H1 (cell line): ENCODE measurements at regions not wholly inside any gene's neighbourhood (a gene's known extent, or its start where the extent isn't known, plus 50 kb on each side); places are given as distances from the start of the nearest gene placed in this dataset.

ENCODE experiments used
- CTCF ChIA-PET: fragments of 300-600 bp; sonication (Branson Sonifier 250); formaldehyde crosslinking; loops from one replicate; lab custom pipeline; 2021; ENCODE audit not compliant: partially characterized antibody; lab: Charles Lee
- POLR2A ChIA-PET: fragments of 300-600 bp; sonication (Branson Sonifier 250); formaldehyde crosslinking; loops from one replicate; lab custom pipeline; 2021; ENCODE audit warnings: inconsistent platforms; ENCODE audit not compliant: partially characterized antibody; lab: Charles Lee
- DNase-seq, 2 experiments: peaks; one replicate each; pipeline versions ENCODE4 v3.0.0 to v3.0.0-alpha.2; 2010 to 2022; ENCODE audit warnings: low spot score in 2 of 2, low read depth in 1 of 2, mixed read lengths in 1 of 2
- FAIRE-seq: peaks from 2 replicates; lab custom pipeline; 2011; peaks lifted over from hg19 to GRCh38; lab: Jason Lieb, UNC
- H2AFZ ChIP-seq: 2 replicates; pipeline ENCODE4 v1.8.1; 2012; ENCODE audit warnings: low read length, inconsistent platforms
- H2AK5ac ChIP-seq: 2 replicates; pipeline ENCODE4 v1.6.1; 2013; ENCODE audit warnings: low read depth, low read length
- H2BK120ac ChIP-seq: replicated peaks from 2 replicates; pipeline ENCODE3; 2013; ENCODE audit warnings: low read depth, low read length, inconsistent platforms
- H2BK12ac ChIP-seq: 2 replicates; pipeline ENCODE4 v1.6.1; 2013; ENCODE audit warnings: low read depth, low read length
- H2BK15ac ChIP-seq: 2 replicates; pipeline ENCODE4 v1.6.1; 2013; ENCODE audit warnings: low read length
- H2BK20ac ChIP-seq: 2 replicates; pipeline ENCODE4 v1.6.1; 2013; ENCODE audit warnings: low read length
- H2BK5ac ChIP-seq: 2 replicates; pipeline ENCODE4 v1.6.1; 2013; ENCODE audit warnings: low read depth, low read length
- H3K14ac ChIP-seq: 2 replicates; pipeline ENCODE4 v1.6.1; 2013; ENCODE audit warnings: inconsistent platforms; ENCODE audit not compliant: insufficient read length
- H3K18ac ChIP-seq: 2 replicates; pipeline ENCODE4 v1.6.1; 2013; ENCODE audit warnings: low read length; ENCODE audit errors: extremely low read depth
- H3K23ac ChIP-seq: 2 replicates; pipeline ENCODE4 v1.6.1; 2013; ENCODE audit warnings: inconsistent platforms; ENCODE audit not compliant: insufficient read length
- H3K23me2 ChIP-seq: 2 replicates; pipeline ENCODE4 v1.6.1; 2013; ENCODE audit warnings: low read depth, low read length
- H3K27ac ChIP-seq: 2 replicates; pipeline ENCODE4 v1.6.1; 2011; ENCODE audit warnings: low read depth, low read length, inconsistent platforms
- H3K27me3 ChIP-seq, 4 experiments: replicated peaks in 1 of 4; 1 replicate in 1 of 4; 2 replicates in 3 of 4; pipeline versions ENCODE4 v1.6.1 to v1.8.1; 2011 to 2013; ENCODE audit warnings: low read length in 3 of 4, mild to moderate bottlenecking in 3 of 4, inconsistent platforms in 2 of 4, mixed read lengths in 2 of 4, moderate library complexity in 1 of 4; ENCODE audit not compliant: control insufficient read depth in 3 of 4, insufficient read depth in 3 of 4; ENCODE audit errors: extremely low read depth in 1 of 4
- H3K36me3 ChIP-seq, 4 experiments: 2 replicates each; pipeline versions ENCODE4 v1.6.1 to v1.8.1; 2011 to 2013; ENCODE audit warnings: mild to moderate bottlenecking in 4 of 4, low read length in 3 of 4, moderate library complexity in 2 of 4, control low read depth in 1 of 4, inconsistent platforms in 1 of 4; ENCODE audit not compliant: insufficient read depth in 4 of 4, control insufficient read depth in 2 of 4
- H3K4ac ChIP-seq: replicated peaks from 2 replicates; pipeline ENCODE3; 2013; ENCODE audit warnings: low read length, low read depth, mixed read lengths, inconsistent platforms; ENCODE audit not compliant: insufficient read length
- H3K4me1 ChIP-seq, 4 experiments: replicated peaks in 1 of 4; 1 replicate in 1 of 4; 2 replicates in 3 of 4; pipeline versions ENCODE4 v1.6.1 to v1.8.1; 2011 to 2013; ENCODE audit warnings: low read length in 3 of 4, inconsistent platforms in 2 of 4, mixed read lengths in 1 of 4; ENCODE audit not compliant: insufficient read depth in 4 of 4, control insufficient read depth in 3 of 4
- H3K4me2 ChIP-seq, 2 experiments: 2 replicates each; pipeline versions ENCODE4 v1.6.1 to v1.8.1; 2011 to 2013; ENCODE audit warnings: low read depth in 2 of 2, low read length in 2 of 2, control low read depth in 1 of 2, inconsistent platforms in 1 of 2, mild to moderate bottlenecking in 1 of 2; ENCODE audit not compliant: insufficient read depth in 1 of 2
- H3K4me3 ChIP-seq, 4 experiments: fragments of 200-600, 300-600 bp in 1 of 4; sonication (generic), shearing (Covaris generic), sonication (Bioruptor Twin) in 1 of 4; 2 replicates each; pipeline versions ENCODE4 v1.5.1 to v1.8.1; 2011 to 2016; ENCODE audit warnings: low read length in 4 of 4, low read depth in 3 of 4, control low read depth in 2 of 4, inconsistent platforms in 2 of 4, mild to moderate bottlenecking in 2 of 4, mixed read lengths in 1 of 4, moderate library complexity in 1 of 4; ENCODE audit not compliant: insufficient read depth in 2 of 4; ENCODE audit errors: extremely low read depth in 1 of 4
- H3K56ac ChIP-seq: replicated peaks from 2 replicates; pipeline ENCODE3; 2013; ENCODE audit warnings: low read depth, mild to moderate bottlenecking, mixed read lengths, low read length, inconsistent platforms; ENCODE audit not compliant: insufficient read length
- H3K79me1 ChIP-seq: 2 replicates; pipeline ENCODE4 v1.6.1; 2013; ENCODE audit warnings: low read depth, low read length, control low read depth
- H3K79me2 ChIP-seq, 2 experiments: 2 replicates each; pipeline versions ENCODE4 v1.6.1 to v1.8.1; 2012 to 2013; ENCODE audit warnings: low read length in 2 of 2, mild to moderate bottlenecking in 2 of 2, inconsistent platforms in 1 of 2; ENCODE audit not compliant: insufficient read depth in 2 of 2, control insufficient read depth in 1 of 2
- H3K9ac ChIP-seq, 4 experiments: replicated peaks in 1 of 4; 1 replicate in 1 of 4; 2 replicates in 3 of 4; pipeline versions ENCODE4 v1.6.1 to v1.8.1; 2011 to 2013; ENCODE audit warnings: low read depth in 3 of 4, low read length in 3 of 4, control low read depth in 2 of 4, mild to moderate bottlenecking in 2 of 4, moderate library complexity in 2 of 4, inconsistent platforms in 1 of 4; ENCODE audit errors: extremely low read depth in 1 of 4
- H3K9me3 ChIP-seq, 2 experiments: 2 replicates each; pipeline versions ENCODE4 v1.6.1 to v1.8.1; 2012 to 2013; ENCODE audit warnings: mild to moderate bottlenecking in 2 of 2, moderate library complexity in 2 of 2, control low read depth in 1 of 2, inconsistent platforms in 1 of 2, low read depth in 1 of 2, low read length in 1 of 2, mixed read lengths in 1 of 2; ENCODE audit not compliant: insufficient read depth in 2 of 2
- H4K20me1 ChIP-seq, 2 experiments: replicated peaks in 1 of 2; 2 replicates each; pipeline versions ENCODE3 to v1.8.1; 2011 to 2013; ENCODE audit warnings: inconsistent platforms in 2 of 2, low read length in 2 of 2, mild to moderate bottlenecking in 1 of 2; ENCODE audit not compliant: insufficient read depth in 2 of 2, control insufficient read depth in 1 of 2
- H4K5ac ChIP-seq: 2 replicates; pipeline ENCODE4 v1.6.1; 2013; ENCODE audit warnings: low read length, low read depth, mixed read lengths, inconsistent platforms; ENCODE audit not compliant: insufficient read length
- H4K8ac ChIP-seq: 2 replicates; pipeline ENCODE4 v1.8.0; 2013; ENCODE audit warnings: mild to moderate bottlenecking, moderate library complexity, low read length, inconsistent platforms; ENCODE audit not compliant: insufficient read depth; ENCODE audit errors: extremely low read depth
- H4K91ac ChIP-seq: replicated peaks from 2 replicates; pipeline ENCODE3; 2013; ENCODE audit warnings: low read length, mixed read lengths, inconsistent platforms; ENCODE audit not compliant: insufficient read length
- EGR1 ChIP-seq: IDR thresholded peaks from 2 replicates; pipeline ENCODE4 v1.6.1; 2011; ENCODE audit warnings: low read depth, low read length, borderline replicate concordance
- EZH2 ChIP-seq: fragments of 200-600 bp; sonication (generic); IDR thresholded peaks from 2 replicates; pipeline ENCODE4 v1.7.1; 2012; ENCODE audit warnings: low read depth, mild to moderate bottlenecking, moderate library complexity, low read length, inconsistent platforms; ENCODE audit not compliant: severe bottlenecking
- GTF2F1 ChIP-seq: IDR thresholded peaks from 2 replicates; pipeline ENCODE4 v1.6.1; 2012; ENCODE audit warnings: low read depth, low read length, improper control_type of control experiment, borderline replicate concordance
- HDAC6 ChIP-seq: IDR thresholded peaks from one replicate; pipeline ENCODE4 v1.7.1; 2012; ENCODE audit warnings: low read depth, mild to moderate bottlenecking, inconsistent platforms, low read length, moderate library complexity
- JUND ChIP-seq: IDR thresholded peaks from 2 replicates; pipeline ENCODE4 v1.6.1; 2011; ENCODE audit warnings: mild to moderate bottlenecking, improper control_type of control experiment, low read length
- KDM4A ChIP-seq: IDR thresholded peaks from one replicate; pipeline ENCODE4 v1.7.1; 2012; ENCODE audit warnings: low read depth, mild to moderate bottlenecking, moderate library complexity, low read length, inconsistent platforms; ENCODE audit not compliant: severe bottlenecking
- POLR2AphosphoS5 ChIP-seq: IDR thresholded peaks from 2 replicates; pipeline ENCODE4 v1.6.1; 2011; ENCODE audit warnings: low read depth, low read length
- SRF ChIP-seq: IDR thresholded peaks from 2 replicates; pipeline ENCODE4 v1.6.1; 2011; ENCODE audit warnings: mild to moderate bottlenecking, low read depth, low read length, moderate library complexity
- WGBS, 2 experiments: shearing (Covaris generic) in 1 of 2; methylation state at CpG; one replicate each; pipeline versions ENCODE4 v1.1.6 to v1.1.7; 2013 to 2015; ENCODE audit warnings: low lambda C conversion rate in 2 of 2, mixed read lengths in 2 of 2, inconsistent platforms in 1 of 2, low coverage in 1 of 2, missing lambda C conversion rate in 1 of 2; ENCODE audit not compliant: insufficient replicate concordance in 2 of 2, insufficient coverage in 1 of 2, insufficient read length in 1 of 2; ENCODE audit errors: extremely low coverage in 1 of 2, missing lambda C conversion rate in 1 of 2; 5-methylcytosine and 5-hydroxymethylcytosine counted together
- TF ChIP-seq, protein P1 (sequence below), 3 experiments: IDR thresholded peaks; 1 replicate in 2 of 3; 2 replicates in 1 of 3; pipeline versions ENCODE4 v1.5.1 to v1.6.1; 2011; ENCODE audit warnings: low read length in 3 of 3, mild to moderate bottlenecking in 3 of 3, inconsistent platforms in 2 of 3, low read depth in 1 of 3, moderate library complexity in 1 of 3; ENCODE audit not compliant: insufficient read depth in 1 of 3; ENCODE audit errors: control extremely low read depth in 1 of 3

DNA sequence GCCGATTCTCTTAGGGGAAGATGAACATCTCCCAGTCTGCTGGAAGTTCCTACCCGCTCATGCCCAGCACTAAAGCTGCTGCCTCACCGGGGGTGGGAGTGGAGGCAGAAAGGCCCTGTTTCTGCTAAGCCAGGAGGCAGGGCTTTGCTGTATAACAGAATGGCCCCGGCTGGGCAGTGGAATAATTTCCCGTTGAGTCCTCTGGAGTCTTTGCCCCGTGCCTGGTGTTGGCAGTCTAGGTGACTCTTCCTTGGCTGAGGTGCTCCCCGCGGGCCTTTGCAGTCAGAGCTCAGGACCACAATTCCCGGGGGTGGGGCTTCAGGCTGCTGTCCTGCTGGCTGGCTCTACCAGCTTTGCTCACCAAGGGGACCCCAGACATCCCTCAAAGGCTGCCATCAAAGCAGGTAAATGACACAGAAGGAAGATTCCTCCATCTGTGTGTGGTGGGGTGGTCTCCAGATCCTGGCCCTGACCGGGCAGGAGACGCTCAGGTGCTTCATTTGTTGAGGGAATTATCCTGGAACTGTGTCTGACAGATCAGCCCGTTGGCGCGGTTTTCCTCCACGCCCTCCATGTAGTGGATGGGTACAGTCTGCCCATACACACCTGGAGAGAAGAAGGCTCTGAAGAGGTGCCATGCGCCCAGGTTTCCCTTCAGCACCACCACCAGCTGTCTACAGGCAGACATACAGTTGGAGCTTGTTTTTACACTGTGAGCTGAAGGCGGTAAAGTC, 209.9 kb downstream of the TEX29 start:
- H3K36me3 ChIP-seq: no peaks in the 10 kb centered on the region
- H3K27me3 ChIP-seq: peaks cover 0 to 31% (median 24%) of the 10 kb centered on the region in 4 experiments; a peak in 5 of 7 replicates
- no peak for TF ChIP-seq JUND
- no peak for TF ChIP-seq EZH2
- TF ChIP-seq SRF: no peak
- no peak for TF ChIP-seq EGR1
- no peak for TF ChIP-seq GTF2F1
- no peak for TF ChIP-seq KDM4A
- no peak for TF ChIP-seq POLR2AphosphoS5
- no peak for TF ChIP-seq HDAC6
- TF ChIP-seq, protein P1, sequence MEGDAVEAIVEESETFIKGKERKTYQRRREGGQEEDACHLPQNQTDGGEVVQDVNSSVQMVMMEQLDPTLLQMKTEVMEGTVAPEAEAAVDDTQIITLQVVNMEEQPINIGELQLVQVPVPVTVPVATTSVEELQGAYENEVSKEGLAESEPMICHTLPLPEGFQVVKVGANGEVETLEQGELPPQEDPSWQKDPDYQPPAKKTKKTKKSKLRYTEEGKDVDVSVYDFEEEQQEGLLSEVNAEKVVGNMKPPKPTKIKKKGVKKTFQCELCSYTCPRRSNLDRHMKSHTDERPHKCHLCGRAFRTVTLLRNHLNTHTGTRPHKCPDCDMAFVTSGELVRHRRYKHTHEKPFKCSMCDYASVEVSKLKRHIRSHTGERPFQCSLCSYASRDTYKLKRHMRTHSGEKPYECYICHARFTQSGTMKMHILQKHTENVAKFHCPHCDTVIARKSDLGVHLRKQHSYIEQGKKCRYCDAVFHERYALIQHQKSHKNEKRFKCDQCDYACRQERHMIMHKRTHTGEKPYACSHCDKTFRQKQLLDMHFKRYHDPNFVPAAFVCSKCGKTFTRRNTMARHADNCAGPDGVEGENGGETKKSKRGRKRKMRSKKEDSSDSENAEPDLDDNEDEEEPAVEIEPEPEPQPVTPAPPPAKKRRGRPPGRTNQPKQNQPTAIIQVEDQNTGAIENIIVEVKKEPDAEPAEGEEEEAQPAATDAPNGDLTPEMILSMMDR (IDR thresholded peaks at IDR 0.05; ENCODE audit: control extremely low read depth in 1 of 3, insufficient read depth in 1 of 3, low read depth in 1 of 3, low read length in 3 of 3): no peak

More for the DNA sequence above, 209.9 kb downstream of the TEX29 start:
- no peak overlapping the region; the same call in 1 of the 2 replicates for H4K8ac ChIP-seq
- peak overlapping the region; percentile 98; the same call in 1 of the 2 replicates for H2BK12ac ChIP-seq
- H3K18ac ChIP-seq: peak overlapping the region; percentile 56; the same call in 1 of the 2 replicates
- H2AFZ ChIP-seq: no peak overlapping the region
- H3K79me1 ChIP-seq: no peaks in the 10 kb centered on the region
- H2BK5ac ChIP-seq: peak overlapping the region; percentile 84
- H3K4me2 ChIP-seq: peak overlapping the region in 1 of 2 experiments; percentile 15; a peak in 1 of 4 replicates
- 0 out of 2 replicates have a peak overlapping the region, but pooled peaks have one; percentile 33 for H2BK15ac ChIP-seq
- 90% methylated on average over 17 of the region's 17 CpGs; no CpG with 5 or more reads in 1 of the 2 experiments for WGBS, 2 experiments
- peak overlapping the region; percentile 36 for H3K4ac ChIP-seq
- no peak overlapping the region for H3K27ac ChIP-seq
- no peak overlapping the region for H3K56ac ChIP-seq
- CTCF ChIA-PET: interaction anchor here (1.1 to 3.3 kb wide), 8 partner anchors 10 to 824 kb away, joined by 3 to 25 read pairs (median 4); no protein-coding TSS in a partner anchor
- POLR2A ChIA-PET: interaction anchor here (0.8 kb wide), 1 partner anchor 13 kb away, joined by 3 read pairs; no protein-coding TSS in a partner anchor
- H4K91ac ChIP-seq: peak overlapping the region; percentile 3
- H3K9ac ChIP-seq: no peak overlapping the region
- H3K4me1 ChIP-seq: peaks cover 10 to 45% (median 25%) of the 10 kb centered on the region in 4 experiments
- no peak overlapping the region for H3K4me3 ChIP-seq
- no peak overlapping the region for H4K5ac ChIP-seq
- peaks cover 6% of the 10 kb centered on the region; the same call in 1 of the 2 replicates for H3K23me2 ChIP-seq
- H2AK5ac ChIP-seq: no peak overlapping the region; the same call in 1 of the 2 replicates
- peak overlapping the region; percentile 66; the same call in 1 of the 2 replicates for H2BK20ac ChIP-seq
- H4K20me1 ChIP-seq: peaks cover 0 to under 1% of the 10 kb centered on the region in 2 experiments
- H3K79me2 ChIP-seq: no peaks in the 10 kb centered on the region
- H3K14ac ChIP-seq: no peak overlapping the region
- H2BK120ac ChIP-seq: peak overlapping the region; percentile 80
- FAIRE-seq (no peak), DNase-seq (no peak)
- H3K9me3 ChIP-seq: no peaks in the 10 kb centered on the region
- H3K23ac ChIP-seq: no peak overlapping the region
